HPDE6-E6E7 (cell line): ENCODE measurements at regions not wholly inside any gene's neighbourhood (a gene's known extent, or its start where the extent isn't known, plus 50 kb on each side); places are given as distances from the start of the nearest gene placed in this dataset.

Source experiments
- DNase-seq: peaks from one replicate; pipeline ENCODE4 v3.0.0; 2011; ENCODE audit warnings: missing footprints; ENCODE audit errors: extremely low spot score

- DNase-seq, result no peak
These were observed 56.4 kb upstream of the SPOCK3 start for GRCh38 chr4:167290678-167291077.

- DNase-seq, result no peak
These were observed 74.6 kb upstream of the SPOCK3 start for GRCh38 chr4:167308876-167309275.

DNA sequence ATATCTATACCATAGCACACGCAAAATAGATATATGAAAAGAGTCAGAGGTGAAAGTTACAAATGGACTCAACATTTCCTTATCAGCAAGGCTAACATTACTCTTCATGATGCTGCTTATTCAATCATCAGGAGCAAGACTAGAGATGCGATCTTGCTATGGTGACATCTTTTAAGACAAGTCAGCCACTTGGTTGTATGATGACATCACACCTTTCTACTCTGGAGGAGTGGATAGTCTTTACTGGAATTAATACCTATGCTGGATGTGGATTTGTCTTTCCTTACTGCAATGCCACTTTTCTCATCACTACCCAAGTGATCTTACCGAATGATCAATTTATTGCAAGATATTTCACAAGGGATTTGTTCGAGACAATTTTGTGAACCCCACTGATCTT is 87.0 kb upstream of the SPOCK3 start:
- DNase-seq, result no peak

DNA sequence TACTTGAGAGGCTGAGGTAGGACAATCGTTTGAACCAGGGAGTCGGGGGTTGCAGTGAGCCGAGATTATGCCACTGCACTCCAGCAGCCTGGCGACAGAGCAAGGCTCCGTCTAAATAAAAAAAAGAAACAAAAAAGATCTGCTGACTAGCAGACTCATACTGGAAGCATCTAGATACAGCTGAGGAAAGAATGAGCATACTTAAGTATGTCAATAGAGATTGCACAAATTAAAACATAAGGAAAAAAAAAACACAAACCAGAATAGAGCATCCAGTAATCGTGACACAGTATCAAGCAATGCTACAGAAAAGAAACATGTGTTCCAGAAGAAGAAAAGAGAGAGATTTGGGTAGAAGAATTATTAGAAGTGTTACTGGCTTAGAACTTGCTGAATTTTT is 105.5 kb upstream of the SPOCK3 start:
- no peak for DNase-seq

DNA sequence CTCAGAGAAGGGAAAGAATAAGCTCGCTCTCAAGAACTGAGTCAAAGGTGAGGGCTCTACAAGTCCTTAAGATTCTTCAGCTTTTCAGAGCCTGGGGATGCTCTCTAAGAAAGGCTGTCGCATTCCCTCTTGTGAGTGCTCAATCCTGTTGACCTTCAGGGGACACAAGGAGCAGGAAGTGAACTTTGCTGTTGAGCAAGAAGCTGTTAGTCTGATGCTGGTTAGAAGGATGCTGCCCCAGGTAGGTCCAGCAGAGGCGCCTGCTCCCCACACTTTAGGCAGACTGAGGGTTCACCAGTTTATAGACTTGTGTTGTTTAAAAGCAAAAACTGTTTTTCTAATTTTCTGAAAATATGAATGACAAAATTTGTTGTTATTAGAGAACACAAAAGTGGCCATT is 125.4 kb upstream of the SPOCK3 start:
- no peak for DNase-seq

DNA sequence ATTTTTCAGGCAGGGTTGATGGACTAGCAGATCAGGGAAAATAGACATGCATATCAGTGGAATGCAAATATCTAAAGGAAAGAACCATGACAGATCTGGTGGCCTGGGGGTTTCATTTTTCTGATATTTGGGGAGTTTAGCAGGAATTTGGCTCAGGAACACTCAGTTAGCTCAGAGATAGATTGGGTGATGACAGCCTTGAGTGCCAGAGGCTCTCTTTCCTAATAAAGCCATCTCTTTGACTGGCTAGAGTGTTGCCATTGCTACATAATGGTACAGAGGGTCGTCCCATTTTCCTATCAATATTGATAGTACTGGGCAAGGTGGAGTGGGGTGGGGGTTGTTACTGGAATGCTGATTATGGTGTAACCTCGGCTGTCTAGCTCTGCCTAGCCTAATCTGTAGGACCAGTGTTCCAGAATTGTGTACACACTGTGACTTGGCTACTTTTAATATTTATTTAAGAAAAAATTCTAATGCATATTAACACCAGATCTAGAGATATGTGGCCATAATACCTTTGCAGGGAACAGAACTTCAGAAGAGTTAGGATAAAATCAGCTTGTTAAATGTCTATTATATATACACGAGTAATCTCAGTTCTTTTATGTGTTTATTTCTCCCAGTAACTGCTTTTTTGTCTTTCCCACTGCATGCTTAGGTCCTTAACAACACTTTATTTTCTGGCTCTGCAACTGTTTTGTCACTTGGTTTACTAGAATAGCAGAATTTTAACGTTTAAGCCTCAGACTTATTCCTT is 145.0 kb upstream of the SPOCK3 start:
- no peak for DNase-seq

- no peak for DNase-seq
These were observed 146.7 kb upstream of the SPOCK3 start for GRCh38 chr4:167380964-167381363.

DNA sequence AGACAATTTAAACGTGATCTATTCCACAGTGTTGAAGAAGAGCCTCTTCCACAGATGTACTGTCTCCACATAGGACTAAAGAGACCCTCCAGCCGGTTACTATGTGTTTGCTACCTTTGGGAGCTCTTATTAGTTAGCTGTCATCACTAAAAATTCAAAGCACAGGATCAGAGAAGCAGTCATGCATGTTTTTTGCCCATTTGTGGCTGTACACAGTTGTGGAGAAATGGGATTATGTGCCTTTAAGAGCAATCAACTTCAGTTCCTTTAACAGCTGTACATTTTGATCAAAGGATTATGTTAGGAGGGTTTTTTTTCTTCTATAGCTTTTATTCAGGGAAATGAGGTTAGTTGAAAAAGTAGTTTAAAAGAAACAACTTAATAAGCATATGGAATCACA is 149.0 kb upstream of the SPOCK3 start:
- DNase-seq, result no peak

DNA sequence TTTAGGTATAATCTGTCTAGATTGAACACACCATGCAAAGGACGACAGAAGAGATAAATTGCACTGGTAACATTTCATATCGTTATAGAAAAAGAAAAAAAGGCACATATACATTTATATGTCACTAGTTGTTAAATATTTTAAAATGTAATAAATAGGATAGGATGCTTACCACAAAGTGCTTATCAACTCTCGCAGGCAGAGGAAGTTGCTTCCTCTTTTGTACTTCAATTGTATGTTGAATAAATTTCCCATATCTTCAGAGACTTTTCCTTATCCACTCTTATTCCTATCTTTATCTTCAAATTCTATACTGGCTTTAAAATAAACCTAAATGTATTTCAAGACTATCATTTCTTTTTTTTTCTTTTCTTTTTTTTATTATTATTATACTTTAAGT is 163.3 kb upstream of the SPOCK3 start:
- DNase-seq, result no peak

DNA sequence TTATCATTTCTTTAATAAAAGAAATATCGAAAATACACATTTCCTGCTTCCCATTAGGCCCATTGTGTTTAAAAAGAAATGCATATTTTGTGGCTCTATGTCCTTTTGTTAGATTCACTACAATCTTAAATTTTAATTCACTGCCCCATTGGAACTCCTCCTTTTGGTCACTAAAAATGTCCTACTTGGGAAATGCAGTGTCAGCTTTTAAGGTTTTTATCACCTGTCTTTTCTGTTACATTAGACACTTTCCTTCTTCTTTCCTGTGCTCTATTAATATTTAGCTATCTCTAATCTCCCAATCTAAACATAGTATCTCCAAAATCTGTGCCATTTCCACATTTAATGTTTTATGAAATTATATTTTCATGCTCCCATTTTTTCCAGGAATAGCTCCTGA is 164.9 kb upstream of the SPOCK3 start:
- DNase-seq, result no peak

DNA sequence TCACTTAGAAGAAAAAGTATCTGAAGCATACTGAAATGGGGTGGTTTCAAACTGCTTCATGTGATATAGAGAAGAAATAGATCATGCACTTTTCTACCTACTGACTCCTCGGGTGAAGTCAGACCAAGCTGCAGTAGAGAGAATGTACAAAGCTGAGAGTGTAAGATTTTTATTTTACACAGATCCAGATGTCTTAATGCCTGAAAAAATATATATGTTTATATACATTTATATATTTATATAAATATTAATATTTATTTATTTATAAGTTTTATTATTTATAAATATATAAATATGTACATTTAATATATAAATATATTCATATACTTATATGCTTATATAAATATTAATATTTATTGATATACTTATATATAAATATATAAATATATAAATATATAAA is 171.9 kb upstream of the SPOCK3 start:
- DNase-seq, result no peak

GRCh38 chr4:167415461-167415860 is 181.2 kb upstream of the SPOCK3 start:
- DNase-seq, result no peak

DNA sequence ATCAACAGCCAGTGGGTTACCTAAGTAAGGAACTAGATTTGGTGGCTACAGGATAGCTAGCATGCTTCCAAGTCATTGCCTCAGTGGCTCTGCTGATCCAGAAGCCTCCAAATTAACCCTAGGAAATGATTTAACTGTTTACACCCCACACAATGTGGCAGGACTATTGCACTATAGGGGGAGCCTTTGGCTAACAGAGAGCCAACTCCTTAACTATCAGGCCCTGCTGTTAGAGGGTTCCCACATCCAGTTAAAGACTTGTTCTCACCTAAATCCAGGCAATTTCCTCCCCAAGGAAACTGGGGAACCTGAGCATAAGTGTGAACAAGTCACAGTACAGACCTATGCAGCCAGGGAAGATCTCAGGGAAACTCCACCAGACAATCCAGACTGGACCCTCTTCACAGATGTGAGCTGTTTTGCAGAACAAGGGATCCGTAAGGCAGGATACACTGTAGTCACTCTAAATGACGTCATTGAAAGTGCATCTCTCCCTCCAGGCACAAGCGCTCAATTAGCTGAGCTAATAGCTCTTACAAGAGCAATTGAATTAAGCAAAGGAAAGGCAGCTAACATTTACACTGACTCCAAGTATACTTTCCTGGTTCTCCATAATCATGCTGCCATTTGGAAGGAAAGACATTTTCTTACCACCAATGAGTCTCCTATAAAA is 185.3 kb upstream of the SPOCK3 start:
- DNase-seq, result no peak

DNA sequence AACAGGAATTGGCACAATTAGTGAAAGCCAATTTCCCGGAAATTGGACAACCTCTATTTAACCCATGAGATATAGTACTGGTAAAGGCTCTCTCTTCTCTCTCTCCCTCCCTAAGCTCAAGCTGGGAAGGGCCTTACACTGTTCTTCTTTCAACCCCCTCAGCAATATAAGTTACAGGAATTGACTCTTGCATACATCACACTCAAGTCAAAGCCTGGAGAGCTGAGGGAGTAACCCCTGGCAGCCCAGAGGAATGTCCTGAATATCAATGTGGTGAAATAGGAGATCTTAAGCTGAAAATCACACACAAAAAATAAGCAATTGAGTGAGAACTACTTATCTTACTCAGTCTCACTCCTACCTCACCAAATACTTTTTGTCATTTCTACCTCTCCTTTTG is 186.9 kb upstream of the SPOCK3 start:
- no peak for DNase-seq

GRCh38 chr4:167424341-167425256 is 190.3 kb upstream of the SPOCK3 start:
- no peak for DNase-seq

GRCh38 chr4:167428156-167428555 is 193.9 kb upstream of the SPOCK3 start:
- no peak for DNase-seq

DNA sequence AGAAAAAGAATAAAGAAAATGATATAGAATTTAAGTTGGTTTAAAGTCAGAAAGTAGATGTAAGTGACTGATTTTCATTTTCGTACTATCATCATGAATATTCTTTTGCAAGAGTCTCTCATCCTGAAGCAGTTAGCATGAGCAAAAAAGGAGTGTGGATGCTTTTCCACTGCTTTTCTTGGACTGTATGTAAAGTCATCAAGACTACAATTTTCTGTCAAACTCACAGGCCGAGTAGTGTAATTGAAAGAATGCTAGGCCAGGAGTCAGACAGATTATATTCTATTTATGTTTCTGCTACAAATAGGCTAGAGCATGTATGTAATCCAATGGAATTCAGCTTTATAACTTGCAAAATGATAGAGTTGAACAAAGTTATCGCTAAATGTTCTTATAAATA is 197.1 kb upstream of the SPOCK3 start:
- no peak for DNase-seq

DNA sequence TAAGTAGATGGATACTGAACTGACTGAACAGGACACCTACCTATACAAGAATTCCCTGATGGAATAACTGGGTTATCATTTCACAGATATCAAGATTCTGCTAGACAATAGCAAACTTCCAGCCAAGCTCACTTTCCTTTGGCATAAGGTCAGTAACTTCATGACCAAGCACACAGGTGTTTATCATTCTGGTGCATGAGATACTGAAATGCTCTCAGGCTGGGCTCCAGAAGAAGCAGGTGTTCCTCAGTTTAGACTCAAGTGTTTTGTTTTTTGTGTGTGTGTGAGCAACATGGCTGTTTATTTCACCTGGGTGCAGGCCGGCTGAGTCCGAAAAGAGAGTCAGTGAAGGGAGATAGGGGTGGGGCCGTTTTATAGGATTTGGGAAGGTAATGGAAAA is 201.5 kb upstream of the SPOCK3 start:
- DNase-seq, result no peak

GRCh38 chr4:167443841-167444240 is 209.5 kb upstream of the SPOCK3 start:
- DNase-seq, result no peak

GRCh38 chr4:167452922-167453430 is 218.7 kb upstream of the SPOCK3 start:
- no peak for DNase-seq

DNA sequence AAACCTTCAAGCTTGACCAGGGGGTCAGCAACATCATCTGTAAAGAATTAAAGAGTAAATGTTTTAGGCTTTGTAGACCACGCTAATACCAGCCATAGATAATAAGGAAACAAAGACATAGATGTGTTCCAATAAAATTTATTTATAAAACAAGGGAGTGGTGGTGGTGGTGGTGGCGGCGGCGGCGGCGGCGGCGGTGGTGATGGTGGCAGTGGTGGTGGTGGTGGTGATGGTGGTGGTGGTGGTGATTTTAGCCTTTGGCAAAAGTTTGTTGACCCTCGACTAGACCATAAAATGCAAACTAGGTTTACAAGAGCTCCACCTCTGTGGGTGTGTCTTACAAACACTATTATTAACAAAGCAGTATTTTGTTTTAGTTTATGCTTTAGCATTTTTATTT is 222.3 kb upstream of the SPOCK3 start:
- no peak for DNase-seq

DNA sequence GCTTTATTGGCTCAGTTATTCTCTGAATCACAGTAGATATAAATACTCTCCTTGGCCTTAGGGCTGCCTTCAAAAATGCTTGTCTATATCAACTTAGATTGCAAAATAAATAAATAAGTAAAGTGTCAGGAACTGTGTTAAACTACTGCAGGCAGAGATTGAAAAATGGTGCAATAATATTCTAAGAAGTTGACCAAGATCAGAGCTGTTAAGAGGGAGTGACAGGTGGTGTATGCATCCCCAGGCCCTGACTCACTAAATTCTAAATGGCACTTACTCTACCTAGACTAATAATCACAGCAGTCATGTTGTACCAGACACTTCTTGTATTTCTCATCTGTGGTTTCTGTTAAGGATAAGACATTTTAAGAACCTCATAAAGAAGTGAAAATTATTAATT is 235.1 kb upstream of the SPOCK3 start:
- no peak for DNase-seq
